ENCODE measurements at regions not wholly inside any gene's neighbourhood (a gene's known extent, or its start where the extent isn't known, plus 50 kb on each side); places are given as distances from the start of the nearest gene placed in this dataset.

DNA sequence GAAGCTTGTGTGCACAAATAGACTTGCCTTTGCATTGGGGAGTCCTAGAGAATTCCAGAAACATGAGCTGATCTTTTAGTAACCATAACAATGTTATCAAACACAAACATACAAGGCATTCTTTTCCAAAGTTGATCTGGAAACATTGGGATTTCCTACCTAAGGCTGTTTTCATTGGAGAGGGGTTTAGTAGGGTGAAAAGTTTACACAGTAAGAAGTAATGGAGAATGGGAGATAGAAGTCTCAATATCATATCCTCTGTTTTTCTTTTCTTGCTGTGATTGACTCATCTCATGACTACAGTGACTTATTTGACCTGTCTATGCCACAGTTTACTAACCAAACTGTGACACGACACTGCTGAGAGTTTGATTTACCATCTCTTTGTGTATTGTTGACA lies 65.6 kb upstream of the PLA2G4A start:
- TF ChIP-seq FOXA1 (IDR thresholded peaks at IDR 0.05): no peak
- no peak for TF ChIP-seq NFRKB (IDR thresholded peaks at IDR 0.05)
- no peak for TF ChIP-seq TARDBP (IDR thresholded peaks at IDR 0.05)
- TF ChIP-seq FOXM1 (IDR thresholded peaks at IDR 0.05; ENCODE audit: borderline replicate concordance): no peak
